Loucy (cell line): ENCODE measurements at regions not wholly inside any gene's neighbourhood (a gene's known extent, or its start where the extent isn't known, plus 50 kb on each side); places are given as distances from the start of the nearest gene placed in this dataset.

Source experiments
- EZH2phosphoT487 ChIP-seq: fragments of 200-600 bp; IDR thresholded peaks from 2 replicates; pipeline ENCODE4 v1.6.1; 2018; ENCODE audit warnings: antibody characterized with exemption, mild to moderate bottlenecking, moderate library complexity, borderline replicate concordance
- TF ChIP-seq, protein P1 (sequence below): fragments of 200-600 bp; sonication (generic); conservative IDR thresholded peaks from 2 replicates; pipeline ENCODE4 v1.5.1; 2014; ENCODE audit warnings: mild to moderate bottlenecking, antibody characterized with exemption, low read length

DNA sequence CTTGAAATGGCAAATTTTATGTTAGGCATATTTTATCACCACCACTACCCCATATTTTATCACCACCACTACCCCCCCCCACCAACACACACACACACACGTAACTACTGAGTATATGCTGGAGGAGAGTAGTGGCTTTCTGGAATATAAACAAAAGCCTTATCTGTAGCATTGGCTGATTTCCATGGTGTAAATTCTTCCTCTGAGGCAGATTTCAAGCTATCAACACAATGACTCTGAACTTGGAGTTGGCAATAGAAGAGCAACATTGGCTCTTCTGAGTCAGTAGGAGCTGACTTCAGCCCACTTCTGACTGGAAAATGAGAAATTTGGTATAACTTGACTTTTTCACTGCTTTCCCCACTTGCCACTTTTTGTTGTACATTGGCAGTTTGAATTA, 143.0 kb downstream of the CAVIN4 start:
- TF ChIP-seq, protein P1, sequence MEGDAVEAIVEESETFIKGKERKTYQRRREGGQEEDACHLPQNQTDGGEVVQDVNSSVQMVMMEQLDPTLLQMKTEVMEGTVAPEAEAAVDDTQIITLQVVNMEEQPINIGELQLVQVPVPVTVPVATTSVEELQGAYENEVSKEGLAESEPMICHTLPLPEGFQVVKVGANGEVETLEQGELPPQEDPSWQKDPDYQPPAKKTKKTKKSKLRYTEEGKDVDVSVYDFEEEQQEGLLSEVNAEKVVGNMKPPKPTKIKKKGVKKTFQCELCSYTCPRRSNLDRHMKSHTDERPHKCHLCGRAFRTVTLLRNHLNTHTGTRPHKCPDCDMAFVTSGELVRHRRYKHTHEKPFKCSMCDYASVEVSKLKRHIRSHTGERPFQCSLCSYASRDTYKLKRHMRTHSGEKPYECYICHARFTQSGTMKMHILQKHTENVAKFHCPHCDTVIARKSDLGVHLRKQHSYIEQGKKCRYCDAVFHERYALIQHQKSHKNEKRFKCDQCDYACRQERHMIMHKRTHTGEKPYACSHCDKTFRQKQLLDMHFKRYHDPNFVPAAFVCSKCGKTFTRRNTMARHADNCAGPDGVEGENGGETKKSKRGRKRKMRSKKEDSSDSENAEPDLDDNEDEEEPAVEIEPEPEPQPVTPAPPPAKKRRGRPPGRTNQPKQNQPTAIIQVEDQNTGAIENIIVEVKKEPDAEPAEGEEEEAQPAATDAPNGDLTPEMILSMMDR = no peak
- no peak for TF ChIP-seq EZH2phosphoT487
